H9 (cell line): ENCODE measurements at regions not wholly inside any gene's neighbourhood (a gene's known extent, or its start where the extent isn't known, plus 50 kb on each side); places are given as distances from the start of the nearest gene placed in this dataset.

ENCODE experiments used
- DNase-seq: peaks from one replicate; pipeline ENCODE4 v3.0.0-alpha.2; 2017
- H2AFZ ChIP-seq: one replicate; pipeline ENCODE4 v1.6.1; 2013; ENCODE audit warnings: mild to moderate bottlenecking, low read length, control low read depth, moderate library complexity
- H2AK5ac ChIP-seq: 2 replicates; pipeline ENCODE4 v1.6.1; 2013; ENCODE audit warnings: low read length, control low read depth, mixed read lengths; ENCODE audit not compliant: insufficient read length
- H2BK120ac ChIP-seq: one replicate; pipeline ENCODE4 v1.6.1; 2013; ENCODE audit warnings: low read depth, mild to moderate bottlenecking, low read length, control low read depth, inconsistent platforms; ENCODE audit not compliant: poor library complexity, severe bottlenecking
- H2BK12ac ChIP-seq: 2 replicates; pipeline ENCODE4 v1.6.1; 2013; ENCODE audit warnings: low read length, control low read depth, mixed read lengths, low read depth; ENCODE audit not compliant: insufficient read length
- H2BK15ac ChIP-seq: 2 replicates; pipeline ENCODE4 v1.6.1; 2013; ENCODE audit warnings: low read depth, low read length, control low read depth
- H2BK20ac ChIP-seq: one replicate; pipeline ENCODE4 v1.6.1; 2013; ENCODE audit warnings: low read depth, mild to moderate bottlenecking, low read length, control low read depth, inconsistent platforms; ENCODE audit not compliant: poor library complexity, severe bottlenecking
- H2BK5ac ChIP-seq: 2 replicates; pipeline ENCODE4 v1.6.1; 2013; ENCODE audit warnings: low read length, control low read depth, mixed read lengths; ENCODE audit not compliant: insufficient read length
- H3K14ac ChIP-seq: 2 replicates; pipeline ENCODE4 v1.6.1; 2013; ENCODE audit warnings: low read length, control low read depth; ENCODE audit not compliant: insufficient read depth
- H3K18ac ChIP-seq: 2 replicates; pipeline ENCODE4 v1.6.1; 2013; ENCODE audit warnings: low read depth, mild to moderate bottlenecking, mixed read lengths, low read length, control low read depth; ENCODE audit not compliant: insufficient read length
- H3K23ac ChIP-seq: 2 replicates; pipeline ENCODE4 v1.6.1; 2013; ENCODE audit warnings: low read length, control low read depth, mixed read lengths, low read depth; ENCODE audit not compliant: insufficient read length
- H3K23me2 ChIP-seq: 2 replicates; pipeline ENCODE4 v1.6.1; 2013; ENCODE audit warnings: low read depth, mild to moderate bottlenecking, mixed read lengths, low read length, control low read depth; ENCODE audit not compliant: insufficient read length, poor library complexity, severe bottlenecking
- H3K27ac ChIP-seq: 2 replicates; pipeline ENCODE4 v1.5.1; 2013; ENCODE audit warnings: low read length, control low read depth, mixed read lengths, low read depth; ENCODE audit not compliant: insufficient read length
- H3K27me3 ChIP-seq: 2 replicates; pipeline ENCODE4 v1.6.1; 2013; ENCODE audit warnings: low read length, control low read depth, inconsistent platforms; ENCODE audit not compliant: insufficient read depth
- H3K4ac ChIP-seq: 2 replicates; pipeline ENCODE4 v1.6.1; 2013; ENCODE audit warnings: low read depth, mild to moderate bottlenecking, control low read depth, inconsistent platforms, low read length, moderate library complexity
- H3K4me1 ChIP-seq: 2 replicates; pipeline ENCODE4 v1.6.1; 2013; ENCODE audit warnings: low read length, control low read depth, inconsistent platforms; ENCODE audit not compliant: insufficient read depth
- H3K4me2 ChIP-seq: 2 replicates; pipeline ENCODE4 v1.6.1; 2013; ENCODE audit warnings: low read length, control low read depth, mixed read lengths; ENCODE audit not compliant: insufficient read length, insufficient read depth
- H3K56ac ChIP-seq: 2 replicates; pipeline ENCODE4 v1.6.1; 2013; ENCODE audit warnings: low read depth, mild to moderate bottlenecking, mixed read lengths, low read length, control low read depth; ENCODE audit not compliant: insufficient read length
- H3K79me1 ChIP-seq: 2 replicates; pipeline ENCODE4 v1.6.1; 2013; ENCODE audit warnings: low read depth, mild to moderate bottlenecking, moderate library complexity, low read length, control low read depth, inconsistent platforms; ENCODE audit not compliant: insufficient read depth, poor library complexity, severe bottlenecking
- H3K79me2 ChIP-seq: 2 replicates; pipeline ENCODE4 v1.6.1; 2013; ENCODE audit warnings: low read length, control low read depth, inconsistent platforms; ENCODE audit not compliant: insufficient read depth
- H3K9ac ChIP-seq: 2 replicates; pipeline ENCODE4 v1.6.1; 2013; ENCODE audit warnings: low read length, control low read depth, mixed read lengths; ENCODE audit not compliant: insufficient read length; ENCODE audit errors: extremely low read depth
- H3K9me3 ChIP-seq: one replicate; pipeline ENCODE4 v1.6.1; 2013; ENCODE audit warnings: low read depth, low read length, inconsistent platforms; ENCODE audit not compliant: control insufficient read depth
- H3T11ph ChIP-seq: one replicate; pipeline ENCODE4 v1.6.1; 2013; ENCODE audit warnings: mild to moderate bottlenecking, low read length, control low read depth, inconsistent platforms
- H4K20me1 ChIP-seq: one replicate; pipeline ENCODE4 v1.6.1; 2013; ENCODE audit not compliant: control insufficient read depth, insufficient read length, insufficient read depth
- H4K5ac ChIP-seq: 2 replicates; pipeline ENCODE4 v1.6.1; 2013; ENCODE audit warnings: low read depth, mild to moderate bottlenecking, mixed read lengths, low read length, control low read depth; ENCODE audit not compliant: insufficient read length
- H4K8ac ChIP-seq: replicated peaks from 2 replicates; pipeline ENCODE4 v1.6.1; 2013; ENCODE audit warnings: low read length, control low read depth, mixed read lengths, low read depth; ENCODE audit not compliant: insufficient read length
- H4K91ac ChIP-seq: 2 replicates; pipeline ENCODE4 v1.6.1; 2013; ENCODE audit warnings: low read depth, mild to moderate bottlenecking, moderate library complexity, mixed read lengths, low read length, control low read depth; ENCODE audit not compliant: insufficient read length
- H3K27ac Mint-ChIP-seq, 3 experiments: 2 replicates in 2 of 3; 3 replicates in 1 of 3; pipeline ENCODE4 v1.8.0; 2020 to 2021; ENCODE audit warnings: mixed read lengths in 3 of 3, mild to moderate bottlenecking in 1 of 3, moderate library complexity in 1 of 3
- H3K27me3 Mint-ChIP-seq: 2 replicates; pipeline ENCODE4 v1.8.0; 2021; ENCODE audit warnings: low read depth, mild to moderate bottlenecking, moderate library complexity, mixed read lengths
- H3K36me3 Mint-ChIP-seq, 3 experiments: 2 replicates in 2 of 3; 3 replicates in 1 of 3; pipeline ENCODE4 v1.8.0; 2020 to 2021; ENCODE audit warnings: low read depth in 3 of 3, mixed read lengths in 3 of 3; ENCODE audit not compliant: insufficient read depth in 1 of 3
- H3K4me1 Mint-ChIP-seq, 2 experiments: 2 replicates each; pipeline ENCODE4 v1.8.0; 2020; ENCODE audit warnings: mixed read lengths in 2 of 2
- H3K4me3 Mint-ChIP-seq, 2 experiments: 2 replicates in 1 of 2; 3 replicates in 1 of 2; pipeline ENCODE4 v1.8.0; 2020 to 2021; ENCODE audit warnings: mild to moderate bottlenecking in 2 of 2, mixed read lengths in 2 of 2, moderate library complexity in 1 of 2
- H3K9me3 Mint-ChIP-seq, 2 experiments: 2 replicates in 1 of 2; 3 replicates in 1 of 2; pipeline ENCODE4 v1.8.0; 2020; ENCODE audit warnings: mild to moderate bottlenecking in 2 of 2, mixed read lengths in 2 of 2, moderate library complexity in 1 of 2
- WGBS: extraction: QIAGEN DNeasy Blood & Tissue Kit; methylation state at CpG from one replicate; pipeline ENCODE4 v1.1.7; 2013; ENCODE audit warnings: missing lambda C conversion rate, low lambda C conversion rate, mixed read lengths; ENCODE audit not compliant: insufficient read length; ENCODE audit errors: extremely low coverage; 5-methylcytosine and 5-hydroxymethylcytosine counted together
- TF ChIP-seq, protein P1 (sequence below): fragments of 200-600 bp; sonication (generic); conservative IDR thresholded peaks from 3 replicates; pipeline ENCODE4 v1.8.0; 2021; ENCODE audit warnings: antibody characterized with exemption, mild to moderate bottlenecking

GRCh38 chr1:30540611-30541192 lies 182.7 kb downstream of the MATN1 start:
- Histone ChIP-seq H4K91ac (no peak overlapping the region), H4K8ac (no peak overlapping the region), H2AFZ (no peak overlapping the region), H3K4me1 (no peaks in the 10 kb centered on the region), H3K79me1 (no peaks in the 10 kb centered on the region), H3K27ac (no peak overlapping the region), H4K20me1 (no peaks in the 10 kb centered on the region), H2BK120ac (no peak overlapping the region), H3T11ph (no peak overlapping the region), H3K27me3 (no peaks in the 10 kb centered on the region), H3K14ac (no peak overlapping the region), H3K23me2 (no peaks in the 10 kb centered on the region), H2AK5ac (no peak overlapping the region), H2BK15ac (no peak overlapping the region), H3K18ac (no peak overlapping the region), H3K9me3 (no peaks in the 10 kb centered on the region), H3K4me2 (no peak overlapping the region), H3K9ac (no peak overlapping the region), H4K5ac (no peak overlapping the region), H3K56ac (no peak overlapping the region), H2BK5ac (no peak overlapping the region), H2BK20ac (no peak overlapping the region), H3K4ac (no peak overlapping the region), H3K23ac (no peak overlapping the region), H3K79me2 (no peaks in the 10 kb centered on the region), H2BK12ac (no peak overlapping the region)
- DNase-seq, result no peak
- H3K27ac Mint-ChIP-seq, result no peak overlapping the region
- H3K4me3 Mint-ChIP-seq, result no peak overlapping the region
- H3K4me1 Mint-ChIP-seq, result peaks cover 0 to 7% of the 10 kb centered on the region in 2 experiments; a peak in 2 of 4 replicates
- no CpG with 5 or more reads among the region's 5 CpGs for WGBS
- TF ChIP-seq, protein P1, sequence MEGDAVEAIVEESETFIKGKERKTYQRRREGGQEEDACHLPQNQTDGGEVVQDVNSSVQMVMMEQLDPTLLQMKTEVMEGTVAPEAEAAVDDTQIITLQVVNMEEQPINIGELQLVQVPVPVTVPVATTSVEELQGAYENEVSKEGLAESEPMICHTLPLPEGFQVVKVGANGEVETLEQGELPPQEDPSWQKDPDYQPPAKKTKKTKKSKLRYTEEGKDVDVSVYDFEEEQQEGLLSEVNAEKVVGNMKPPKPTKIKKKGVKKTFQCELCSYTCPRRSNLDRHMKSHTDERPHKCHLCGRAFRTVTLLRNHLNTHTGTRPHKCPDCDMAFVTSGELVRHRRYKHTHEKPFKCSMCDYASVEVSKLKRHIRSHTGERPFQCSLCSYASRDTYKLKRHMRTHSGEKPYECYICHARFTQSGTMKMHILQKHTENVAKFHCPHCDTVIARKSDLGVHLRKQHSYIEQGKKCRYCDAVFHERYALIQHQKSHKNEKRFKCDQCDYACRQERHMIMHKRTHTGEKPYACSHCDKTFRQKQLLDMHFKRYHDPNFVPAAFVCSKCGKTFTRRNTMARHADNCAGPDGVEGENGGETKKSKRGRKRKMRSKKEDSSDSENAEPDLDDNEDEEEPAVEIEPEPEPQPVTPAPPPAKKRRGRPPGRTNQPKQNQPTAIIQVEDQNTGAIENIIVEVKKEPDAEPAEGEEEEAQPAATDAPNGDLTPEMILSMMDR, result no peak
- peaks cover 8 to 9% of the 10 kb centered on the region in 2 experiments; a peak in 3 of 5 replicates for H3K9me3 Mint-ChIP-seq
- no peaks in the 10 kb centered on the region; a peak in 1 of 7 replicates for H3K36me3 Mint-ChIP-seq
- H3K27me3 Mint-ChIP-seq, result peaks cover 2% of the 10 kb centered on the region
